D721Med (cell line): ENCODE measurements at regions not wholly inside any gene's neighbourhood (a gene's known extent, or its start where the extent isn't known, plus 50 kb on each side); places are given as distances from the start of the nearest gene placed in this dataset.
"Not testable (repeated sequence)": the region's sequence is repeated elsewhere in the genome, so short reads cannot be mapped to it uniquely, and the experiment has no call there.

Experiments
- DNase-seq: peaks from one replicate; pipeline ENCODE4 v3.0.0; 2011; ENCODE audit warnings: low spot score; ENCODE audit not compliant: insufficient read length
- FAIRE-seq: peaks from 2 replicates; lab custom pipeline; 2011; peaks lifted over from hg19 to GRCh38; lab: Jason Lieb, UNC
- TF ChIP-seq, protein P1 (sequence below): IDR thresholded peaks from 2 replicates; pipeline ENCODE4 v1.5.1; 2012; ENCODE audit warnings: mild to moderate bottlenecking, control low read depth; ENCODE audit not compliant: insufficient read depth; ENCODE audit errors: missing control alignments

DNA sequence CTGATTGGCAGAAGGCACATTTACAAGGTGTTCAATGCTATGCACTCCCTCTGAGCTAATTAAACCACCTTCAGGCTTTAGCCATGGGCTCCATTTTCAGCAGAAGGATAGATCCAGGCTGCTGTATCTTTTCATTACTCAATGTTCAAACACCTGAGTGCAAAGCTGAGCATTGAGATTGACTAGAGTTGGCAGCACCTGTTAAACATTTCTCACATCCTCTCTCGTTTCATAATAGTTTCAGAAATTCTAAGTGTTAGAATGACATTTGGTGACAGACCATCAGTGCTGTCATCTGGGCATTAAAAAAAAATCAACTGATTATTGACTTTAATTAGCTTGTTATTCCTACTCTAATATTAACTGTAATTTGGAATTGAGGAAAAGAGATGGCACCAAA lies 187.1 kb upstream of the SEMA3E start:
- TF ChIP-seq, protein P1, sequence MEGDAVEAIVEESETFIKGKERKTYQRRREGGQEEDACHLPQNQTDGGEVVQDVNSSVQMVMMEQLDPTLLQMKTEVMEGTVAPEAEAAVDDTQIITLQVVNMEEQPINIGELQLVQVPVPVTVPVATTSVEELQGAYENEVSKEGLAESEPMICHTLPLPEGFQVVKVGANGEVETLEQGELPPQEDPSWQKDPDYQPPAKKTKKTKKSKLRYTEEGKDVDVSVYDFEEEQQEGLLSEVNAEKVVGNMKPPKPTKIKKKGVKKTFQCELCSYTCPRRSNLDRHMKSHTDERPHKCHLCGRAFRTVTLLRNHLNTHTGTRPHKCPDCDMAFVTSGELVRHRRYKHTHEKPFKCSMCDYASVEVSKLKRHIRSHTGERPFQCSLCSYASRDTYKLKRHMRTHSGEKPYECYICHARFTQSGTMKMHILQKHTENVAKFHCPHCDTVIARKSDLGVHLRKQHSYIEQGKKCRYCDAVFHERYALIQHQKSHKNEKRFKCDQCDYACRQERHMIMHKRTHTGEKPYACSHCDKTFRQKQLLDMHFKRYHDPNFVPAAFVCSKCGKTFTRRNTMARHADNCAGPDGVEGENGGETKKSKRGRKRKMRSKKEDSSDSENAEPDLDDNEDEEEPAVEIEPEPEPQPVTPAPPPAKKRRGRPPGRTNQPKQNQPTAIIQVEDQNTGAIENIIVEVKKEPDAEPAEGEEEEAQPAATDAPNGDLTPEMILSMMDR: no peak
- FAIRE-seq (no peak), DNase-seq (no peak)

DNA sequence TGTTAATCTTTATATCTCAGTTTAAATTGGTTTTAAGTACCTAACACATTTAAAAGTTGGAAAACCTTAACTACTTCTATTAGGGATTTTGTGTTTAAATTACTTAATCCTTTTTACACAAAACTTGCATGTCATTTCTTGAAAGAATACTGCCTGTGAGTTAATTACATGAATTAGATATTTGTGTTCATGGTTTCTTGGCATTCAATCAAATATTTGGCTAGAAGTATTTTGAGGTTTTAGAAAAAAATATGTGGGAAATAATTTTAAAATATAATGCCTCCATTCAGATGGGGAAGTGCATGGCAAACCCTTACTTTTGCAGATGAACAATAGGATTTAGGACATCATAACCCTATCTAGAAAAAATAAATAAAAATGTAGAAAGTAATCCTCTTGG lies 186.5 kb upstream of the SEMA3E start:
- TF ChIP-seq, protein P1: no peak
- FAIRE-seq (no peak), DNase-seq (no peak)

DNA sequence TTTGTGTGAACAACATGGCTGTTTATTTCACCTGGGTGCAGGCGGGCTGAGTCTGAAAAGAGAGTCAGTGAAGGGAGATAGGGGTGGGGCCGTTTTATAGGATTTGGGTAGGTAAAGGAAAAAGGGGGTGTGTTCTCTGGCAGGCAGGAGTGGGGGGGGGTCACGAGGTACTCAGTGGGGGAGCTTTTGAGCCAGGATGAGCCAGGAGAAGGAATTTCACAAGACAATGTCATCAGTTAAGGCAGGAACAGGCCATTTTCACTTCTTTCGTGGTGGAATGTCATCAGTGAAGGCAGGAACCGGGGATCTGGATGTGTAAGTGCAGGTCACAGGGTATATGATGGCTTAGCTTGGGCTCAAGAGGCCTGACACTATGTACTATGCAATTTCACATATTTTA lies 184.8 kb upstream of the SEMA3E start:
- DNase-seq, FAIRE-seq: not testable (repeated sequence)

DNA sequence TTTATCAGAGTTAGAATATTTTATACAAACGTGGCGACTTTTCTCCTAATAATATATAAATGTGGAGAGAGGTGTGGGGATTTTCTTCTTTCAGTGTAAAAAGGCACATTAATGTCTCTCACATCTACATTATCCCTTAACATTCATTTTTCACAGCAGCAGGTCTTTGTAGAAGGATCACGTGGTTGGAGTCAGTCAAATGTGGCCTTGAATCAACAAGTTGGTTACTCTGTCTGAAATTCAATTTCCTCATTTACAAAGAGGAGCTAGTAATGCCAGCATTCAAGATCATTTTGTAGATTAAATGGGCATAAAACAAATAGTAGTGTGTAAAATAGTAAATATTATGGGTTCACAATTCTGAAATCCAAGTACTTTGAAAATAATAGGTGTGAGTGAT lies 183.1 kb upstream of the SEMA3E start:
- TF ChIP-seq, protein P1: no peak
- FAIRE-seq: no peak
- DNase-seq: no peak

DNA sequence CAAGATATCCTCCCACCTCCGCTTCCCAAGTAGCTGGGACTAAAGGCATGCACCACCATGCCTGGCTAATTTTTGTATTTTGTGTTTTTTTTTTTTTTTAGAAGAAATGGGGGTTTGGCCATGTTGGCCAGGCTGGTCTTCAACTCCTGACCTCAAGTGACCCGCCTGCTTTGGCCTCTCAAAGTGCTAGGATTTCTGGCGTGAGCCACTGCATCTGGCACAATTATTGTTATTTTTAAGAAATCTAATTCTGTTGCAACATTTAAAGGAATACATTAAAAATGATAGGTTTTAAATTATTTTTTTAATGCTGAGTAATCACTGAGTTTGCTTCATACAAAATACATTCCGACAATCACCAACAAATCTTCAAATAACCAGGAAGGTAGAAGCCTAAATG lies 178.1 kb upstream of the SEMA3E start:
- TF ChIP-seq, protein P1: no peak
- DNase-seq (no peak), FAIRE-seq (no peak)

DNA sequence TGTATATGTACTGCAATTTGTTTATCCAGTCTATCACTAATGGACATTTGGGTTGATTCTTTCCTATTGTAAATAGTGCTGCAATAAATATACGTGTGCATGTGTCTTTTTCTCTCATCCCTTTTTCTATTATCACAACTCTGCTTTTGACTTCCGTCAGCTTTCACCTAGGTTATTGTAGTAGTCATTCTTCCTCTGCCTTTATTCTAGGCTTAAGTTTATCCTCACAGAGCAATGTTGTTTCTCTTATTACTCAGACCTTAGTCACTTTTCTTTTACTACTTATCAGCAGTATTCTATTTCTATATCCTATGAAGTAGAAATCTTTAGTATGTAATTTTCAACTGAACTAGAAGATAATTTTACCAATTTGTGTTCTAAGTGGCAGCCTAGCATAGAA lies 175.3 kb upstream of the SEMA3E start:
- TF ChIP-seq, protein P1: no peak
- FAIRE-seq: no peak
- DNase-seq: no peak

DNA sequence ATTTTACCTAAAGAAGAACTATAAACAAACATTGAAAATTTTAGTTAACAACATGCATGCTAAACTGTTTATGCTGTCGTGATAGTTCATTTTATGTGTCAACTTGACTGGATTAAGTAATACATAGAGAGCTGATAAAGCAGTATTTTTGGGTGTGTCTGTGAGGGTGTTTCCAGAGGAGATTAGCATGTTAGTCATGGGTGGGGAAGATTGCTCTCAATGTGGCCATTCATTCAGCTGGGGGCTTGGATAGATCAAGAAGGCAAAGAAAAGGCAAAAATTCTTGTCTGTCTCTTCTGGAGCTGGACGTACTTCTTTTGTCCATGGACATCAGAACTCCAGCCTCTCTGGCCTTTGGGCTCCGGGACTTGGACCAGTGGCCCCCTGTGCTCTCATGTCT lies 172.9 kb upstream of the SEMA3E start:
- FAIRE-seq (no peak), DNase-seq (no peak)
- TF ChIP-seq, protein P1: no peak

DNA sequence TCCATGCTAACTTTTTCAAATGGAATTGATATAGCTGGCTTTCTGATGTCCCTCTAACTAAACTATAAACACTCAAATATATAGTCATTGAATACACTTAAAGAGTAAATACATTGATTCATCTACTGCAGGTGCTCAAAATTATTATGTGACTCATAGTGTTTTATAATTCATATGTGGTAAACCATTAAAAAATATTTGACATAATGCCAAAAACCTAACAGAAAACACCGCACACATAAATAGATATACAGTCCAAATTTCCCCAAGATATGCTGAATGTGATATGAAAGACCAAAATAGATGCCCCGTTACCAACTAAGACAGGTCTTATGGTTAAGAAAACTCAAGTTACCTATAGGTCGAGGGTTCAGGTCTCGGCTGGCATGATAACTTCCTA lies 171.7 kb upstream of the SEMA3E start:
- TF ChIP-seq, protein P1: no peak
- no peak for FAIRE-seq
- no peak for DNase-seq
